ENCODE measurements at regions not wholly inside any gene's neighbourhood (a gene's known extent, or its start where the extent isn't known, plus 50 kb on each side); places are given as distances from the start of the nearest gene placed in this dataset.
"Not testable (repeated sequence)": the region's sequence is repeated elsewhere in the genome, so short reads cannot be mapped to it uniquely, and the experiment has no call there.

DNA sequence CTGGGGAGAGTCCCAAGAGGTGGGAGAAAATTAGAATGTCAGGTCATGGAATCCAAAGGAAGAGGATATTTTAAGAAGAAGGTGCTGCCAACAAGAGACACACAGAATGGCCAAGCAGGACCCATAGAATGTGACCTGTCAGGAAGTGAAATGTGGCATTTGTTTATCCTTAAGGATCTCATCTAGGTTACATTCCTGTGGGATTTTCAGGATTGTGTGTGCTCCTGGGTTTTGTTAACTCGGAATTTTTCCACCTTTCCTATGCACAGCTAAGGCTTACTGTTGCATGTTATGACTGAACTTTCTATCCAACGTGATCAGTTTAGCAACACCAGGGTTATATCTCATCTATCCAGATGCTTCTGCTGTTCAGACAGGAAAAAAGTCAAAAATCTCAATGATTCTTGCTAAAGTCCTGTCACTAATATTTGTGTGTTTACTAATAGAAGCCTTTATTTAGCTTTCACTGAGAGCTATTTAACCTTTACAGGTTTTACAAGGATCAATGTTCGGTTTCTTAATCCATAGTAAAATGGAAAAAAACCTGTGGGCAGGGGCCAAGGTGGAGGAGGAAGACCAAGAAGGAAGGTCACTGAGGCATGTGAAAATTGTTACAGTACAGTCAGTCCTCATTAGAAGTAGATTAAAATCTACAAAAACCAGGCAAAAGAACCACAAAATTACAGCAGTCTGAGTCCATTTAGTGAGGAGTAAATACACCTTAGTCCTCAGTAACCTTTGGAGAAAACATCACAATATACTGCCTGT is 437.8 kb upstream of the NPVF start:
- DNase-seq (ENCODE audit: low read depth, low spot score): no peak

GRCh38 chr7:25666671-25667060 is 438.4 kb upstream of the NPVF start:
- no peak for DNase-seq (ENCODE audit: low read depth, low spot score)

- DNase-seq (ENCODE audit: low read depth, low spot score): no peak
Measured at GRCh38 chr7:25669281-25669781, 441.0 kb upstream of the NPVF start.

DNA sequence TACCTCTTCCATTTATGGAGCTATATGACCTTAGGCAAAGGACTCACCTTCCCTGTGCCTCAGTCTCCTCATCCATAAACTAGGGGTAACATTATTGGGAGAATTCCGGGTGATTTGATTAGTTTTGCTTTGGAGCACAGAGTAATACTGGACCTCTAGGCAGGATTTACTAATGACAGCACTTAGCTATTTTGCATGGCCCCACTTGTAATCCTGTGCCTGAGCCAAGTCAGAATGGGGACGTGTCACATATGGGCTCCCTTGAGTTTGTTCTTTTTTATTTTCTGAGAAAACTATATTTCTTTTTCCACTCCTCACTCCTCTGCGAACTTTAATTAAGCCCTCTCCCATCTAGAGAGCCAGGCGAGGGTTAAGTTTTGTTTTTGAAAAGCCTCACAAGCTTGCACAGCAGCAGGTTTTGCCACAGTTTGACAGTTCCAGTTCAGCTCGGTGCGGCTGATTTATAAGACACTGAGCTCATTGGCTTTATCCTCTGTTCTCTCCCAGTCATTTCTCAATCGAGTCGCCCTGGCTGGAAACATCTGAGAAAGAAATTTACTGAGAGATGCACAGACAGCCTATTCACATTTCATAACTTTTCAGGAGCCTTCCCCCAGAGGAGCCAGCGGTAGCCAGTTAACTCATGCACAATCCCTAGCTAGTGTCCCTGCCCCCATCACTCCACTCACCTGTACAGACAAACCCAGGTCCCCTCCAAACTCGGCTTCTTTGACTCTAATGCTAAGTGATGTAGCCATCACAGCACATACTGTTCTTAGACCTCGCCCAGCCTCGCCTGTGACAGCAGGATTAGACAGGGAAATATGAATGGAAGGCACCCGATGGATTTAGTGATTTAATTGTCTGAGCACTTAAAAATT is 441.9 kb upstream of the NPVF start:
- no peak for DNase-seq (ENCODE audit: low read depth, low spot score)

DNA sequence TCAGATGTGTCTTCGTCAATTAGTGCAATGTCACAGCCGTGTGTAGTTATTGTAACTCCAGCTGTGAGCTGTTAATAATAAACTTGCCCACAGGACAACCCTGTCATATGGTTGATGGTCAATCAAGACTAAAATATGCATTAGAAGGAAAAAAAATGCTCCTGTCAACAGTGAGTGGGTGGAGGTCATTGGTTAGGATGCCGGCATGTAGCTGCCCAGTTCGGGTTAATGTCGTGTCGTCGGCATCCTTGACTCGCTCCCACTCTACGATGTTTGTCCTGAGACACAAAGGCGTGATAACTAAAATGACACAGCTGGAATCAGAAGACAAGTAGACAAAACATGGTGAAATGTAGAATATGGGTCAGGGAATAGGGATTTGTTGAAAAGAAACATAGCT is 442.8 kb upstream of the NPVF start:
- DNase-seq (ENCODE audit: low read depth, low spot score): no peak

- DNase-seq (ENCODE audit: low read depth, low spot score): no peak
Measured at GRCh38 chr7:25672496-25672895, 444.2 kb upstream of the NPVF start.

GRCh38 chr7:25675789-25676474 is 447.6 kb upstream of the NPVF start:
- DNase-seq (ENCODE audit: low read depth, low spot score): no peak

DNA sequence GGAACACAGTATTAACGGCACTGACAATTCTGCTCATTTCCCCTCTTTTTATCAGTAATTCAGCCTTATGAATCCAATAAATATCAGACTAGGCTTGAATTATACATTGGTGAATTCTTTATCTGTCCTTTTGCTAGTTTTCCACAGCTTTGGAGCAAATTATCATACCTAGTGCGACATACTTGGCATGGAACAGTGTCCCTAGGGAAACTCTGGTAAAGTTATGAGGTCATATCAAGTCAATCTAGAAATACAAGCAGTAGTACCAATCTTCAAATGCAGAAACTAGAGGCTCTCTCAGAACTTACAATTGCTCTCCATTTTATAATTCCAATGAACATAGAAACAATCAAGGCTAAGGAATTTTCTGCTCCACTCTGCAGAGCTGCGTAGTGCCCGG is 449.3 kb upstream of the NPVF start:
- DNase-seq (ENCODE audit: low read depth, low spot score): no peak

- DNase-seq (ENCODE audit: low read depth, low spot score): no peak
Measured at GRCh38 chr7:25678215-25678614, 449.9 kb upstream of the NPVF start.

GRCh38 chr7:25680636-25681035 is 452.4 kb upstream of the NPVF start:
- no peak for DNase-seq (ENCODE audit: low read depth, low spot score)

DNA sequence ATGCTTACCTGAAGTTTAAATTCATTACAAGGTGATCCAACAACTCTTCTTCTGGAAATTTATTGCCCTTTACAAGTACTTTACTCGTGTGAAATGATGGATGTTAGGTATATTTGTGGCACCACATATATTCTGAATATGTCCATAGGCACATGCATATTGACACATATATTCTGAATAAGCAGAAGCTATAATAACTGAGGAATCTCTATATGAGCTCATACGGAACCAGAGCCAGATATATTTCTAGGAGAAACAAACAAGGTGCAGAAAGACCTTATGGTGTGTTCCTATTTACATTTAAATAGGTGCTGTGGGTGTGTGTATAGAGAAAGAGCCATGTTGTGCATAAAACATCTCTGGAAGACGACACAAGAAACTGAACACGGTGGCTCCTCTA is 456.1 kb upstream of the NPVF start:
- DNase-seq (ENCODE audit: low read depth, low spot score): no peak

DNA sequence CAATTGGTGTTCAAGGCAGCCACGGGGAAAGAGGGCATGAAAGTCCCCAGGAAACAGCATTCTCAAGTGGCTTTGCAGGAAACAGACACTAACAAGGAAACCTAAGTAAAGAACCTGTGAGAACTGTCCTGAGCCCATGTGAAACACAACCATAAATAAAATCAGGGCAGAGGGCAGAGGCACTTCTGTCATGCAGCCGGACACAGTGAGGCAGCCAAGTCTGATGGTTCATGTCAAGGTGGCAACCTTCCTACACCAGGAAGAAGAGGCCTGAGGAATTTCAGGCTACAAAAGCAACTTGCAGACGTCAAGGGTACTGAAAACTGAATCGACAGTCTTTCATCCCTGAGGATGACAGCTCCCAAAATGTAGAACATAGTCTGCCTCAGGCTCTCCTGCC is 458.2 kb upstream of the NPVF start:
- no peak for DNase-seq (ENCODE audit: low read depth, low spot score)

- no peak for DNase-seq (ENCODE audit: low read depth, low spot score)
Measured at GRCh38 chr7:25694211-25694610, 457.8 kb upstream of the NFE2L3 start.

- no peak for DNase-seq (ENCODE audit: low read depth, low spot score)
Measured at GRCh38 chr7:25694699-25695098, 457.3 kb upstream of the NFE2L3 start.

GRCh38 chr7:25696571-25696970 is 455.4 kb upstream of the NFE2L3 start:
- DNase-seq (ENCODE audit: low read depth, low spot score): no peak

DNA sequence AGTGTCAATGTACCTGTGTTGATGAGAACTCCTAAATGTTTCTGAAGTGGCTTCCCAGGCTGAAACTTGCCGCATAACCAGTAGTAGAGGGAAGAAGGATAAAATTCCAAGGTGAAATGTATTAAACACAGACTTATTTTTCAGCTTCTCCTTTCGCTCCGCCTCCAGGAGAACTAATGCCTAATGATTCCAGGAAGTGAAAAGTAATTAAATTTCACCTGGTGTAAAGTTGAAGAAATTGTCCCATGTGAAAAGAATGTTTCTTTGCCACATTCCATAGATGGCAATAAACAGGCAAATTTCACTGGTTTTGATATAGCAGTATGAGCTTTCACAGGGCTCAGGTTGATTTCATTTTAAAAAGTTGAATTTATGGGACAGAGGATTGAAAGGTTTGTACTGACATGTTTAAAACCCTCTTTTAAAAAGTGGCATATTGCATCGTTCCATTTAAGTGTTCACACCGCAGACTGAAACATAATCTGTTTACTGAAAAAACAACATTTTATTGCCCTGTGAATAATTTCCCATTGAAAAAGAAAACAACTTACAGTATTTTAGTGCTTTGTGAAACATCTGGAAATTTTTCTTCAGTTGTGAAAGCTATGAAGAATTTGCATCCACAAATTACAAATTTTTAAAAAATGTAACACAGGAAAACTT is 453.4 kb upstream of the NFE2L3 start:
- no peak for DNase-seq (ENCODE audit: low read depth, low spot score)

GRCh38 chr7:25700141-25700540 is 451.9 kb upstream of the NFE2L3 start:
- DNase-seq (ENCODE audit: low read depth, low spot score): not testable (repeated sequence)

GRCh38 chr7:25704413-25704812 is 447.6 kb upstream of the NFE2L3 start:
- DNase-seq (ENCODE audit: low read depth, low spot score): no peak

DNA sequence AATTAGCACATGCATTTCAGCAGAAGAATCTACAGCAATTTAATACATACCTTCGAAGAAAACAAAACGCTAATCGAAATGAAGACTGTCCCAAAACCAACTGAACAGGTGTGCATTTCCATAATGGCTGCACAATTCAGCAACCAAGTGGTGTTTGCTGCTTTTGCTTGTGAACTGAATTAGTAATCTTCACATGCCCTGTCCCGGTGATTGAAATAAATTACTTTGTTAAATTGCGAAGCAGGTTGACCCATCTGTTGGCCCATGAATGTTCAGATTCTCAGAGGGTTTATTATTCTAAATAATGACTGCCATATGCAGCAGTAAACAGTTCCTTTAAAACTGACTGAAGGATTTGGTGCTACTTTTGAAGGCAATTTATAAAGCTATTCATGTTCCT is 445.2 kb upstream of the NFE2L3 start:
- no peak for DNase-seq (ENCODE audit: low read depth, low spot score)

GRCh38 chr7:25707768-25708620 is 444.0 kb upstream of the NFE2L3 start:
- DNase-seq (ENCODE audit: low read depth, low spot score): no peak

DNA sequence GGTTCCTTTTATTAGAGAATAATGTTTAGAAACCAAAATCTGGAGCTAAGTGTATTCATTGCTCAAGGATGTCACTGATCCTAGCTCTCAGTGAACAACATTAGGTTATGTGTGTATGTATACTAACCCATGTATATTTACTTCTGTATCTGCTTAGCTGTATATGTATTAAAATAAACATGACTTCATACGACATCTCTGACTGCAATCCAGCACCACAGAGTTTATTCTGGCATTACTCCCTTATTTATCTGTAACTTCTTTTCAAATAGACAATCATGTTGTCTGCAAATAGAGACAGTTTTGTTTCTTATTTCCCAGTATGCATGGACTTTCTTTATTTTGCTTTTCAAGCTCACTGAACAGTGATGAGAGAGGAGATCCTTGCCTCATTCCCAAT is 441.0 kb upstream of the NFE2L3 start:
- DNase-seq (ENCODE audit: low read depth, low spot score): no peak

Data from activated CD4-positive, CD25-positive, alpha-beta regulatory T cell treated with anti-CD3 and anti-CD28 coated beads, Interleukin-2, amount 50 U/mL, for 16 hours (primary cell).